Testis (tissue), 2 donors: ENCODE measurements at regions not wholly inside any gene's neighbourhood (a gene's known extent, or its start where the extent isn't known, plus 50 kb on each side); places are given as distances from the start of the nearest gene placed in this dataset.

Experiments
- POLR2A ChIP-seq: fragments of 450-650 bp; IDR thresholded peaks from one replicate; pipeline ENCODE4 v1.6.1; 2017; ENCODE audit warnings: antibody characterized with exemption, mild to moderate bottlenecking, moderate library complexity
- TF ChIP-seq, protein P1 (sequence below), 3 experiments: fragments of 450-650 bp in 2 of 3; fragments of 200-600 bp in 1 of 3; sonication (generic) in 1 of 3; IDR thresholded peaks; one replicate each; pipeline ENCODE4 v1.5.1; 2016 to 2019; ENCODE audit warnings: antibody characterized with exemption in 3 of 3, mild to moderate bottlenecking in 2 of 3, moderate library complexity in 1 of 3

DNA sequence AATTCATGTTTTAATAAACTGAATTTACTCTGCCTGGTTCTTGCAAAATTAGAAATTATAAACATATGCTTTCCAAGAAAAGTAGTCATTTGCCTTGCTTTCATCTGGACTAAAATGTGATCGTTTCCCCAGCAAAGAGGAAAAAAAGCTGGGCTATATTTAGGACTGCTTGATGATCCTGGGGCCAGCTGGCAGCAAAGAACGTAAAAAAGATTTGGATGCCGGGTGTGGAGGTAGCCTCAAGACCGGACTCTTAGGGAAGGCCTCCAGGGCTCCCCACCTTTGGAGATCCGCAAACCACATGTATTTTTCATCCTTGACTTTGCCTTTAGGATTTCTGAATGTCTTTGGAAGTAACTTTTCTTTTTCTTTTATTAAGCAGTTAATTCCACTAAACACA, 156.1 kb upstream of the SEMA6A start:
- no peak for TF ChIP-seq POLR2A
- TF ChIP-seq, protein P1, sequence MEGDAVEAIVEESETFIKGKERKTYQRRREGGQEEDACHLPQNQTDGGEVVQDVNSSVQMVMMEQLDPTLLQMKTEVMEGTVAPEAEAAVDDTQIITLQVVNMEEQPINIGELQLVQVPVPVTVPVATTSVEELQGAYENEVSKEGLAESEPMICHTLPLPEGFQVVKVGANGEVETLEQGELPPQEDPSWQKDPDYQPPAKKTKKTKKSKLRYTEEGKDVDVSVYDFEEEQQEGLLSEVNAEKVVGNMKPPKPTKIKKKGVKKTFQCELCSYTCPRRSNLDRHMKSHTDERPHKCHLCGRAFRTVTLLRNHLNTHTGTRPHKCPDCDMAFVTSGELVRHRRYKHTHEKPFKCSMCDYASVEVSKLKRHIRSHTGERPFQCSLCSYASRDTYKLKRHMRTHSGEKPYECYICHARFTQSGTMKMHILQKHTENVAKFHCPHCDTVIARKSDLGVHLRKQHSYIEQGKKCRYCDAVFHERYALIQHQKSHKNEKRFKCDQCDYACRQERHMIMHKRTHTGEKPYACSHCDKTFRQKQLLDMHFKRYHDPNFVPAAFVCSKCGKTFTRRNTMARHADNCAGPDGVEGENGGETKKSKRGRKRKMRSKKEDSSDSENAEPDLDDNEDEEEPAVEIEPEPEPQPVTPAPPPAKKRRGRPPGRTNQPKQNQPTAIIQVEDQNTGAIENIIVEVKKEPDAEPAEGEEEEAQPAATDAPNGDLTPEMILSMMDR (IDR thresholded peaks at IDR 0.05), result no peak
